ENCODE measurements at regions not wholly inside any gene's neighbourhood (a gene's known extent, or its start where the extent isn't known, plus 50 kb on each side); places are given as distances from the start of the nearest gene placed in this dataset.

DNA sequence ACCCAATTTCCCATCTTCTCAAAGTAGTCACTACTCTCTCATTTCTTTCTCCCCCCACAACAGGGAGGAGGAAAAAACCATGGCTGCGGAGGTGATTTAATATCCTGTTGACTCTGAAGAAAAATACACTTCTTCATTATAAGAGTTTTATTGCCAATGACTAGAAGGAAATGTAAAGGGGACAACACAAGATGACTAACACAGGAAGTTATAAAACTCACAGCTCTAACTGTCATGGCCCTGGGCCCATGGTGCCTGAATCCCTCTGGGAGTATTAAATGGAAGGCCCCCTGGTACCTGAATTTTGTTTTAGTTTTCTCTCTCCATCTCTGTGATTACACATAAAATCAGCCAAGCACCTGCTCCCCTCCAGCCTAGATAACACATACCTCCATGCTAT lies 352.8 kb upstream of the FAT3 start:
- Histone ChIP-seq H3K27ac (ENCODE audit: extremely low read depth, low read depth, low read length) (peak overlapping the region; percentile 71), H3K4me3 (ENCODE audit: low read depth, low read length) (no peak overlapping the region), H3K9me3 (ENCODE audit: control insufficient read depth, insufficient read depth, low read depth, low read length) (no peaks in the 10 kb centered on the region), H3K36me3 (ENCODE audit: control insufficient read depth in 2 of 2, insufficient read depth in 1 of 2, low read length in 2 of 2) (no peaks in the 10 kb centered on the region), H3K4me1 (ENCODE audit: control insufficient read depth, insufficient read depth, low read length) (peaks cover 3% of the 10 kb centered on the region; the same call in 1 of the 2 replicates)
- CTCF ChIA-PET, result interaction anchor here (0.6 kb wide), 1 partner anchor 30 kb away, joined by 3 read pairs; no protein-coding TSS in a partner anchor
- POLR2A ChIA-PET, result no interaction called here
- TF ChIP-seq, protein P1, sequence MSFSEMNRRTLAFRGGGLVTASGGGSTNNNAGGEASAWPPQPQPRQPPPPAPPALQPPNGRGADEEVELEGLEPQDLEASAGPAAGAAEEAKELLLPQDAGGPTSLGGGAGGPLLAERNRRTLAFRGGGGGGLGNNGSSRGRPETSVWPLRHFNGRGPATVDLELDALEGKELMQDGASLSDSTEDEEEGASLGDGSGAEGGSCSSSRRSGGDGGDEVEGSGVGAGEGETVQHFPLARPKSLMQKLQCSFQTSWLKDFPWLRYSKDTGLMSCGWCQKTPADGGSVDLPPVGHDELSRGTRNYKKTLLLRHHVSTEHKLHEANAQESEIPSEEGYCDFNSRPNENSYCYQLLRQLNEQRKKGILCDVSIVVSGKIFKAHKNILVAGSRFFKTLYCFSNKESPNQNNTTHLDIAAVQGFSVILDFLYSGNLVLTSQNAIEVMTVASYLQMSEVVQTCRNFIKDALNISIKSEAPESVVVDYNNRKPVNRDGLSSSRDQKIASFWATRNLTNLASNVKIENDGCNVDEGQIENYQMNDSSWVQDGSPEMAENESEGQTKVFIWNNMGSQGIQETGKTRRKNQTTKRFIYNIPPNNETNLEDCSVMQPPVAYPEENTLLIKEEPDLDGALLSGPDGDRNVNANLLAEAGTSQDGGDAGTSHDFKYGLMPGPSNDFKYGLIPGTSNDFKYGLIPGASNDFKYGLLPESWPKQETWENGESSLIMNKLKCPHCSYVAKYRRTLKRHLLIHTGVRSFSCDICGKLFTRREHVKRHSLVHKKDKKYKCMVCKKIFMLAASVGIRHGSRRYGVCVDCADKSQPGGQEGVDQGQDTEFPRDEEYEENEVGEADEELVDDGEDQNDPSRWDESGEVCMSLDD (tag by site-specific recombination; IDR thresholded peaks at IDR 0.05), result no peak
- TF ChIP-seq ZBTB44 (tag by site-specific recombination; IDR thresholded peaks at IDR 0.05), result peak; percentile 34; the same call in 1 of the 2 replicates
- TF ChIP-seq ZNF362 (tag by site-specific recombination; IDR thresholded peaks at IDR 0.05), result peak; percentile 70; the same call in 1 of the 2 replicates
- TF ChIP-seq ZNF133 (tag by site-specific recombination; IDR thresholded peaks at IDR 0.05), result no peak
- 0 out of 2 replicates have a peak, but pooled peaks have one; percentile 42 for TF ChIP-seq ZBTB1 (tag by site-specific recombination; IDR thresholded peaks at IDR 0.05)
- TF ChIP-seq, protein P2, sequence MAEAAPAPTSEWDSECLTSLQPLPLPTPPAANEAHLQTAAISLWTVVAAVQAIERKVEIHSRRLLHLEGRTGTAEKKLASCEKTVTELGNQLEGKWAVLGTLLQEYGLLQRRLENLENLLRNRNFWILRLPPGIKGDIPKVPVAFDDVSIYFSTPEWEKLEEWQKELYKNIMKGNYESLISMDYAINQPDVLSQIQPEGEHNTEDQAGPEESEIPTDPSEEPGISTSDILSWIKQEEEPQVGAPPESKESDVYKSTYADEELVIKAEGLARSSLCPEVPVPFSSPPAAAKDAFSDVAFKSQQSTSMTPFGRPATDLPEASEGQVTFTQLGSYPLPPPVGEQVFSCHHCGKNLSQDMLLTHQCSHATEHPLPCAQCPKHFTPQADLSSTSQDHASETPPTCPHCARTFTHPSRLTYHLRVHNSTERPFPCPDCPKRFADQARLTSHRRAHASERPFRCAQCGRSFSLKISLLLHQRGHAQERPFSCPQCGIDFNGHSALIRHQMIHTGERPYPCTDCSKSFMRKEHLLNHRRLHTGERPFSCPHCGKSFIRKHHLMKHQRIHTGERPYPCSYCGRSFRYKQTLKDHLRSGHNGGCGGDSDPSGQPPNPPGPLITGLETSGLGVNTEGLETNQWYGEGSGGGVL (tag by site-specific recombination; IDR thresholded peaks at IDR 0.05), result peak; percentile 48
- peak; percentile 62; the same call in 1 of the 2 replicates for TF ChIP-seq MYNN (tag by site-specific recombination; IDR thresholded peaks at IDR 0.05; ENCODE audit: borderline replicate concordance)
- peak; percentile 88 for TF ChIP-seq FEZF1 (tag by site-specific recombination; IDR thresholded peaks at IDR 0.05)
- TF ChIP-seq OSR2 (tag by site-specific recombination; IDR thresholded peaks at IDR 0.05), result peak; percentile 66
- peak; percentile 77; the same call in 1 of the 2 replicates for TF ChIP-seq ZNF561 (tag by site-specific recombination; IDR thresholded peaks at IDR 0.05; ENCODE audit: borderline replicate concordance)
- TF ChIP-seq ZNF214 (tag by site-specific recombination; IDR thresholded peaks at IDR 0.05; ENCODE audit: borderline replicate concordance), result no peak
- peak; percentile 86 for TF ChIP-seq ZNF843 (tag by site-specific recombination; IDR thresholded peaks at IDR 0.05)
- TF ChIP-seq, protein P3, sequence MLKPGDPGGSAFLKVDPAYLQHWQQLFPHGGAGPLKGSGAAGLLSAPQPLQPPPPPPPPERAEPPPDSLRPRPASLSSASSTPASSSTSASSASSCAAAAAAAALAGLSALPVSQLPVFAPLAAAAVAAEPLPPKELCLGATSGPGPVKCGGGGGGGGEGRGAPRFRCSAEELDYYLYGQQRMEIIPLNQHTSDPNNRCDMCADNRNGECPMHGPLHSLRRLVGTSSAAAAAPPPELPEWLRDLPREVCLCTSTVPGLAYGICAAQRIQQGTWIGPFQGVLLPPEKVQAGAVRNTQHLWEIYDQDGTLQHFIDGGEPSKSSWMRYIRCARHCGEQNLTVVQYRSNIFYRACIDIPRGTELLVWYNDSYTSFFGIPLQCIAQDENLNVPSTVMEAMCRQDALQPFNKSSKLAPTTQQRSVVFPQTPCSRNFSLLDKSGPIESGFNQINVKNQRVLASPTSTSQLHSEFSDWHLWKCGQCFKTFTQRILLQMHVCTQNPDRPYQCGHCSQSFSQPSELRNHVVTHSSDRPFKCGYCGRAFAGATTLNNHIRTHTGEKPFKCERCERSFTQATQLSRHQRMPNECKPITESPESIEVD (tag by site-specific recombination; IDR thresholded peaks at IDR 0.05), result peak; percentile 94
- peak; percentile 77 for TF ChIP-seq ZNF629 (tag by site-specific recombination; IDR thresholded peaks at IDR 0.05)
- TF ChIP-seq GLIS1 (tag by site-specific recombination; IDR thresholded peaks at IDR 0.05), result peak; percentile 84
- peak; percentile 47; the same call in 1 of the 2 replicates for TF ChIP-seq BCL11A (tag by site-specific recombination; IDR thresholded peaks at IDR 0.05; ENCODE audit: low read depth)
- TF ChIP-seq ZNF184 (tag by site-specific recombination; IDR thresholded peaks at IDR 0.05), result peak; percentile 38; the same call in 1 of the 2 replicates
- TF ChIP-seq GLI4 (tag by site-specific recombination; IDR thresholded peaks at IDR 0.05), result no peak
- peak; percentile 72; the same call in 1 of the 2 replicates for TF ChIP-seq ZNF24 (tag by site-specific recombination; IDR thresholded peaks at IDR 0.05)
- TF ChIP-seq, protein P4, sequence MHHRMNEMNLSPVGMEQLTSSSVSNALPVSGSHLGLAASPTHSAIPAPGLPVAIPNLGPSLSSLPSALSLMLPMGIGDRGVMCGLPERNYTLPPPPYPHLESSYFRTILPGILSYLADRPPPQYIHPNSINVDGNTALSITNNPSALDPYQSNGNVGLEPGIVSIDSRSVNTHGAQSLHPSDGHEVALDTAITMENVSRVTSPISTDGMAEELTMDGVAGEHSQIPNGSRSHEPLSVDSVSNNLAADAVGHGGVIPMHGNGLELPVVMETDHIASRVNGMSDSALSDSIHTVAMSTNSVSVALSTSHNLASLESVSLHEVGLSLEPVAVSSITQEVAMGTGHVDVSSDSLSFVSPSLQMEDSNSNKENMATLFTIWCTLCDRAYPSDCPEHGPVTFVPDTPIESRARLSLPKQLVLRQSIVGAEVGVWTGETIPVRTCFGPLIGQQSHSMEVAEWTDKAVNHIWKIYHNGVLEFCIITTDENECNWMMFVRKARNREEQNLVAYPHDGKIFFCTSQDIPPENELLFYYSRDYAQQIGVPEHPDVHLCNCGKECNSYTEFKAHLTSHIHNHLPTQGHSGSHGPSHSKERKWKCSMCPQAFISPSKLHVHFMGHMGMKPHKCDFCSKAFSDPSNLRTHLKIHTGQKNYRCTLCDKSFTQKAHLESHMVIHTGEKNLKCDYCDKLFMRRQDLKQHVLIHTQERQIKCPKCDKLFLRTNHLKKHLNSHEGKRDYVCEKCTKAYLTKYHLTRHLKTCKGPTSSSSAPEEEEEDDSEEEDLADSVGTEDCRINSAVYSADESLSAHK (tag by site-specific recombination; IDR thresholded peaks at IDR 0.05), result peak; percentile 66
